SK-N-SH (cell line): ENCODE measurements at regions not wholly inside any gene's neighbourhood (a gene's known extent, or its start where the extent isn't known, plus 50 kb on each side); places are given as distances from the start of the nearest gene placed in this dataset.

Source experiments
- CTCF ChIA-PET: fragments of 300-600, 350-600 bp; formaldehyde crosslinking; extraction: SDS; loops from one replicate; lab custom pipeline; 2021; lab: Yijun Ruan, JAX
- POLR2A ChIA-PET: fragments of 350-600 bp; sonication (Branson Sonifier 250); formaldehyde crosslinking; extraction: SDS; loops from one replicate; lab custom pipeline; 2020; ENCODE audit warnings: antibody characterized with exemption, inconsistent platforms; lab: Yijun Ruan, JAX
- DNase-seq: peaks from one replicate; pipeline ENCODE4 v3.0.0; 2012
- H2AFZ ChIP-seq: fragments of 200-600 bp; sonication (generic); 2 replicates; pipeline ENCODE4 v1.8.1; 2016; ENCODE audit warnings: antibody characterized with exemption, mild to moderate bottlenecking, low read depth
- H3F3A ChIP-seq: fragments of 200-600 bp; sonication (generic); replicated peaks from 2 replicates; pipeline ENCODE3; 2016; ENCODE audit warnings: antibody characterized with exemption, mild to moderate bottlenecking; ENCODE audit not compliant: insufficient read depth
- H3K27ac ChIP-seq, 2 experiments: fragments of 200-500 bp in 1 of 2; fragments of 200-600 bp in 1 of 2; sonication (Bioruptor generic) in 1 of 2; sonication (generic), shearing (Covaris generic) in 1 of 2; 2 replicates each; pipeline versions ENCODE4 v1.5.1 to v1.6.1; 2014 to 2016; ENCODE audit warnings: low read depth in 2 of 2, inconsistent platforms in 1 of 2, low read length in 1 of 2, mild to moderate bottlenecking in 1 of 2, mixed read lengths in 1 of 2
- H3K27me3 ChIP-seq: fragments of 200-600 bp; sonication (generic), shearing (Covaris generic); 2 replicates; pipeline ENCODE4 v1.6.1; 2016; ENCODE audit warnings: mixed run types; ENCODE audit not compliant: insufficient read depth
- H3K36me3 ChIP-seq, 2 experiments: fragments of 200-500 bp in 1 of 2; fragments of 200-600 bp in 1 of 2; sonication (Bioruptor generic) in 1 of 2; sonication (generic) in 1 of 2; replicated peaks in 1 of 2; 2 replicates each; pipeline versions ENCODE3 to v1.5.1; 2014 to 2016; ENCODE audit warnings: low read length in 1 of 2, mild to moderate bottlenecking in 1 of 2; ENCODE audit not compliant: insufficient read depth in 2 of 2, control insufficient read depth in 1 of 2
- H3K4me1 ChIP-seq, 2 experiments: fragments of 200-500 bp in 1 of 2; fragments of 200-600 bp in 1 of 2; sonication (Bioruptor generic) in 1 of 2; sonication (generic), shearing (Covaris generic) in 1 of 2; 2 replicates each; pipeline versions ENCODE4 v1.5.1 to v1.6.1; 2014 to 2016; ENCODE audit warnings: low read depth in 1 of 2, low read length in 1 of 2, mixed run types in 1 of 2; ENCODE audit not compliant: insufficient read depth in 2 of 2, control insufficient read depth in 1 of 2
- H3K4me2 ChIP-seq: fragments of 200-600 bp; sonication (generic), shearing (Covaris generic); 2 replicates; pipeline ENCODE4 v1.6.1; 2017; ENCODE audit warnings: mixed run types
- H3K4me3 ChIP-seq, 2 experiments: fragments of 200-500 bp in 1 of 2; fragments of 200-600 bp in 1 of 2; sonication (Bioruptor generic) in 1 of 2; sonication (generic), shearing (Covaris generic) in 1 of 2; 2 replicates each; pipeline versions ENCODE4 v1.5.1 to v1.8.1; 2014 to 2016; ENCODE audit warnings: low read depth in 2 of 2, inconsistent platforms in 1 of 2, low read length in 1 of 2, mild to moderate bottlenecking in 1 of 2, mixed read lengths in 1 of 2, moderate library complexity in 1 of 2
- H3K79me2 ChIP-seq: fragments of 200-600 bp; sonication (generic); 2 replicates; pipeline ENCODE4 v1.8.1; 2017; ENCODE audit warnings: mild to moderate bottlenecking; ENCODE audit not compliant: insufficient read depth
- H3K9ac ChIP-seq: fragments of 200-600 bp; sonication (generic); 2 replicates; pipeline ENCODE4 v1.6.1; 2017; ENCODE audit warnings: mixed run types
- H3K9me2 ChIP-seq: fragments of 200-600 bp; sonication (generic); 2 replicates; pipeline ENCODE4 v1.6.1; 2017; ENCODE audit warnings: mixed run types
- H3K9me3 ChIP-seq: fragments of 200-600 bp; sonication (generic); 2 replicates; pipeline ENCODE4 v1.6.1; 2017; ENCODE audit warnings: mixed run types, mild to moderate bottlenecking, moderate library complexity
- H4K20me1 ChIP-seq: fragments of 200-600 bp; sonication (generic); 2 replicates; pipeline ENCODE4 v1.6.1; 2017; ENCODE audit warnings: mild to moderate bottlenecking, mixed run types; ENCODE audit not compliant: insufficient read depth
- CTCF ChIP-seq: fragments of 200-600 bp; sonication (generic); IDR thresholded peaks from 2 replicates; pipeline ENCODE4 v1.6.1; 2017; ENCODE audit warnings: antibody characterized with exemption, mild to moderate bottlenecking, moderate library complexity
- EP300 ChIP-seq, 2 experiments: IDR thresholded peaks; 2 replicates each; pipeline versions ENCODE4 v1.4.0 to v1.6.1; 2012; ENCODE audit warnings: borderline replicate concordance in 1 of 2, low read depth in 1 of 2, low read length in 1 of 2
- EZH2phosphoT487 ChIP-seq: fragments of 200-600 bp; sonication (generic); IDR thresholded peaks from 2 replicates; pipeline ENCODE4 v1.6.1; 2017; ENCODE audit warnings: low read depth, mixed run types, mild to moderate bottlenecking, antibody characterized with exemption, moderate library complexity, borderline replicate concordance
- FOXJ3 ChIP-seq: sonication (generic); formaldehyde crosslinking; IDR thresholded peaks from 2 replicates; pipeline ENCODE4 v1.5.1; 2020; ENCODE audit warnings: mild to moderate bottlenecking, missing genetic modification reagents
- FOXM1 ChIP-seq: IDR thresholded peaks from 2 replicates; pipeline ENCODE4 v1.4.0; 2012; ENCODE audit warnings: low read depth, mild to moderate bottlenecking
- MXI1 ChIP-seq: IDR thresholded peaks from 2 replicates; pipeline ENCODE4 v1.6.1; 2012; ENCODE audit warnings: mild to moderate bottlenecking, low read depth, low read length, improper control_type of control experiment
- PBX3 ChIP-seq: IDR thresholded peaks from 2 replicates; pipeline ENCODE4; 2012
- POLR2AphosphoS5 ChIP-seq: IDR thresholded peaks from 2 replicates; pipeline ENCODE4 v1.6.1; 2012; ENCODE audit warnings: low read depth, low read length
- SMC3 ChIP-seq: IDR thresholded peaks from 2 replicates; pipeline ENCODE4 v1.6.1; 2012; ENCODE audit warnings: low read depth, low read length, improper control_type of control experiment
- TEAD4 ChIP-seq: IDR thresholded peaks from 2 replicates; pipeline ENCODE4 v1.4.0; 2012; ENCODE audit warnings: mild to moderate bottlenecking, borderline replicate concordance; ENCODE audit not compliant: insufficient read depth
- ZBTB33 ChIP-seq: IDR thresholded peaks from 2 replicates; pipeline ENCODE4 v1.4.0; 2012; ENCODE audit warnings: low read depth, borderline replicate concordance
- WGBS: methylation state at CpG from one replicate; pipeline ENCODE4 v1.1.6; 2017; ENCODE audit warnings: low lambda C conversion rate; 5-methylcytosine and 5-hydroxymethylcytosine counted together

- DNase-seq = no peak
- Histone ChIP-seq H3K27me3 (no peaks in the 10 kb centered on the region), H3K9me2 (no peaks in the 10 kb centered on the region), H4K20me1 (no peaks in the 10 kb centered on the region), H3F3A (no peaks in the 10 kb centered on the region), H3K36me3 (no peaks in the 10 kb centered on the region), H3K9me3 (no peaks in the 10 kb centered on the region), H3K27ac (no peak overlapping the region), H3K9ac (no peak overlapping the region), H2AFZ (no peak overlapping the region), H3K4me3 (no peak overlapping the region), H3K79me2 (no peaks in the 10 kb centered on the region), H3K4me1 (peaks cover 0 to 2% of the 10 kb centered on the region in 2 experiments; a peak in 1 of 4 replicates), H3K4me2 (no peak overlapping the region)
- ChIA-PET POLR2A (no interaction called here), CTCF (interaction anchor here (1.4 kb wide), 1 partner anchor 186 kb away, joined by 3 read pairs; no protein-coding TSS in a partner anchor)
- 73% methylated on average over 3 of the region's 3 CpGs for WGBS
- TF ChIP-seq CTCF = no peak
- no peak for TF ChIP-seq FOXM1
- no peak for TF ChIP-seq EZH2phosphoT487
Observed at GRCh38 chr10:21265622-21266021, 259.9 kb downstream of the SKIDA1 start.

- Histone ChIP-seq H3K9me3 (no peaks in the 10 kb centered on the region), H3K36me3 (no peaks in the 10 kb centered on the region), H3F3A (no peaks in the 10 kb centered on the region), H3K4me2 (no peak overlapping the region), H3K9ac (no peak overlapping the region), H3K79me2 (no peaks in the 10 kb centered on the region), H3K9me2 (no peaks in the 10 kb centered on the region), H4K20me1 (no peaks in the 10 kb centered on the region), H3K27ac (no peak overlapping the region), H3K4me3 (no peak overlapping the region), H3K27me3 (no peaks in the 10 kb centered on the region), H2AFZ (no peak overlapping the region), H3K4me1 (peaks cover 0 to 7% of the 10 kb centered on the region in 2 experiments; a peak in 1 of 4 replicates)
- ChIA-PET POLR2A (no interaction called here), CTCF (interaction anchor here (1.4 to 1.7 kb wide), 3 partner anchors 10 to 186 kb away, joined by 4 to 10 read pairs (median 4); no protein-coding TSS in a partner anchor)
- TF ChIP-seq TEAD4 (no peak), POLR2AphosphoS5 (no peak), PBX3 (no peak), EZH2phosphoT487 (no peak), MXI1 (no peak), ZBTB33 (no peak), FOXJ3 (CRISPR knock-in tag) (no peak), EP300 (IDR thresholded peaks at IDR 0.05; ENCODE audit: borderline replicate concordance in 1 of 2, low read depth in 1 of 2, low read length in 1 of 2) (no peak), SMC3 (no peak)
- no peak for DNase-seq
- WGBS = 77% methylated on average over 2 of the region's 2 CpGs
Observed at GRCh38 chr10:21264271-21264670, 261.2 kb downstream of the SKIDA1 start.
